Kidney (tissue), 13 donors: ENCODE measurements at regions not wholly inside any gene's neighbourhood (a gene's known extent, or its start where the extent isn't known, plus 50 kb on each side); places are given as distances from the start of the nearest gene placed in this dataset.

ENCODE experiments used
- DNase-seq, 5 donors: peaks; one replicate each; pipeline ENCODE4 v3.0.0-alpha.2; 2013 to 2020
- FAIRE-seq: peaks from 2 replicates; lab custom pipeline; 2012; peaks lifted over from hg19 to GRCh38; lab: Jason Lieb, UNC
- H3K27ac ChIP-seq, 2 donors: one replicate each; pipeline ENCODE4 v1.7.0; 2013; ENCODE audit warnings: low read depth in 2 of 2, low read length in 2 of 2, inconsistent platforms in 1 of 2
- H3K27me3 ChIP-seq: one replicate; pipeline ENCODE4 v1.7.1; 2013; ENCODE audit warnings: low read length, inconsistent platforms; ENCODE audit not compliant: control insufficient read depth, insufficient read depth
- H3K36me3 ChIP-seq, 3 donors: one replicate each; pipeline versions ENCODE4 v1.7.0 to v1.7.1; 2013; ENCODE audit warnings: low read length in 3 of 3, control low read depth in 1 of 3, inconsistent platforms in 1 of 3; ENCODE audit not compliant: insufficient read depth in 3 of 3, control insufficient read depth in 2 of 3
- H3K4me1 ChIP-seq, 3 donors: one replicate each; pipeline versions ENCODE4 v1.7.0 to v1.7.1; 2013; ENCODE audit warnings: low read length in 3 of 3, inconsistent platforms in 1 of 3, low read depth in 1 of 3; ENCODE audit not compliant: control insufficient read depth in 2 of 3, insufficient read depth in 2 of 3
- H3K4me3 ChIP-seq, 3 donors: one replicate each; pipeline versions ENCODE4 v1.7.0 to v1.8.1; 2013; ENCODE audit warnings: low read length in 3 of 3, control low read depth in 1 of 3, inconsistent platforms in 1 of 3
- H3K9ac ChIP-seq, 3 donors: one replicate each; pipeline versions ENCODE4 v1.7.0 to v1.7.1; 2013; ENCODE audit warnings: low read length in 3 of 3, control low read depth in 1 of 3, inconsistent platforms in 1 of 3
- H3K9me3 ChIP-seq, 3 donors: one replicate each; pipeline versions ENCODE4 v1.7.0 to v1.7.1; 2013; ENCODE audit warnings: low read length in 3 of 3, control low read depth in 1 of 3, inconsistent platforms in 1 of 3; ENCODE audit not compliant: control insufficient read depth in 2 of 3, insufficient read depth in 1 of 3
- intact Hi-C: fragments of 100-400 bp; cut with DNase I; formaldehyde crosslinking; loops from one replicate; pipeline ENCODE4 v1.11.1; 2022
- TF ChIP-seq, protein P1 (sequence below): IDR thresholded peaks from 3 replicates; pipeline ENCODE4 v1.5.1; 2012; ENCODE audit warnings: mild to moderate bottlenecking, moderate library complexity, borderline replicate concordance; ENCODE audit not compliant: insufficient read depth; ENCODE audit errors: extremely low read depth
- donor health status: control.
- donor health status: control.
- donor health status: control.
- donor health status: control.
- donor health status: control.
- donor health status: DM: yes; HTN: yes; CAD: no.
- donor health status: Normal renal cell carcinoma (clear cell type).

DNA sequence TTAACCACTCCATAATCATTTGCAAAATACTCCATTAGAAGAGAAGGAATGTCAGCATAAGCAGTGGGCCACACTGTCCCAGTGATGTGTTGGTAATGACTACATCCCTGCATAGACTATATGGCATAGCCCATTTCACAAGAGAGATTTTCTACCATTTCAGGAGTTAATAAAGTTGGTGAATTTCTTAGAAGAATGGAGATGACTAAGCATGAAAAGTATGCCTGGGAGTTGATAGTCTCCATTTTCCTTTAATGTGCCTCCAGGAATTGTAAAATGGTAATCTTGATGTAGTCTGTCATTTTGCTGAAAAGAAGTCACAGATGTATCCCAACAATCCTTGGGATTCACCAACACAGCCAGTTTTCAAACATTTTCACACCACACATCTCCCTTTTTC is 608.8 kb upstream of the CHRM3 start:
- intact Hi-C loops: no loop called here
- no peak for DNase-seq
- Histone ChIP-seq H3K9ac (no peak overlapping the region), H3K4me1 (no peaks in the 10 kb centered on the region), H3K4me3 (no peak overlapping the region), H3K27ac (no peak overlapping the region), H3K27me3 (no peaks in the 10 kb centered on the region), H3K9me3 (no peaks in the 10 kb centered on the region), H3K36me3 (no peaks in the 10 kb centered on the region)
- TF ChIP-seq, protein P1, sequence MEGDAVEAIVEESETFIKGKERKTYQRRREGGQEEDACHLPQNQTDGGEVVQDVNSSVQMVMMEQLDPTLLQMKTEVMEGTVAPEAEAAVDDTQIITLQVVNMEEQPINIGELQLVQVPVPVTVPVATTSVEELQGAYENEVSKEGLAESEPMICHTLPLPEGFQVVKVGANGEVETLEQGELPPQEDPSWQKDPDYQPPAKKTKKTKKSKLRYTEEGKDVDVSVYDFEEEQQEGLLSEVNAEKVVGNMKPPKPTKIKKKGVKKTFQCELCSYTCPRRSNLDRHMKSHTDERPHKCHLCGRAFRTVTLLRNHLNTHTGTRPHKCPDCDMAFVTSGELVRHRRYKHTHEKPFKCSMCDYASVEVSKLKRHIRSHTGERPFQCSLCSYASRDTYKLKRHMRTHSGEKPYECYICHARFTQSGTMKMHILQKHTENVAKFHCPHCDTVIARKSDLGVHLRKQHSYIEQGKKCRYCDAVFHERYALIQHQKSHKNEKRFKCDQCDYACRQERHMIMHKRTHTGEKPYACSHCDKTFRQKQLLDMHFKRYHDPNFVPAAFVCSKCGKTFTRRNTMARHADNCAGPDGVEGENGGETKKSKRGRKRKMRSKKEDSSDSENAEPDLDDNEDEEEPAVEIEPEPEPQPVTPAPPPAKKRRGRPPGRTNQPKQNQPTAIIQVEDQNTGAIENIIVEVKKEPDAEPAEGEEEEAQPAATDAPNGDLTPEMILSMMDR: no peak
- FAIRE-seq: no peak

DNA sequence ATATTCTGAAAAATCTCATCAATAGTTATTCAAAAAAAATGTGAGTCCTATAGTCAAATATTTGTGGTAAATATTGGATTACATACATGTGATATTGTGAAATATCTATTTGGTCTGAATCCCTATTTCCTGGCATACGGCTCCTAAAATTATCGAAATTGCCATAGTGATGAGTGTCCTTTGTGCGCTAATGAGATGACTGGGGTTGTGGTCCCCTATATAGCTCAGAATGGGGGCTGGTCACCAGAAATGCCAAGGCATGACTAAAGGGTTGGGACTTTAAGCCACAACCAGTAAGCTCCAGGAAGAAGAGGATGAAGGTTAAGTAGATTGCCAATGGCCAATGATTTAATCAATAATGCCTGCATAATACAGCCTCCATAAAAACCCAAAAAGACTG is 610.2 kb upstream of the CHRM3 start:
- DNase-seq (no peak), FAIRE-seq (no peak)
- Histone ChIP-seq H3K27ac (no peak overlapping the region), H3K36me3 (no peaks in the 10 kb centered on the region), H3K9me3 (no peaks in the 10 kb centered on the region), H3K27me3 (no peaks in the 10 kb centered on the region), H3K4me3 (no peak overlapping the region), H3K4me1 (no peaks in the 10 kb centered on the region), H3K9ac (no peak overlapping the region)
- intact Hi-C loops: no loop called here
- TF ChIP-seq, protein P1: no peak

DNA sequence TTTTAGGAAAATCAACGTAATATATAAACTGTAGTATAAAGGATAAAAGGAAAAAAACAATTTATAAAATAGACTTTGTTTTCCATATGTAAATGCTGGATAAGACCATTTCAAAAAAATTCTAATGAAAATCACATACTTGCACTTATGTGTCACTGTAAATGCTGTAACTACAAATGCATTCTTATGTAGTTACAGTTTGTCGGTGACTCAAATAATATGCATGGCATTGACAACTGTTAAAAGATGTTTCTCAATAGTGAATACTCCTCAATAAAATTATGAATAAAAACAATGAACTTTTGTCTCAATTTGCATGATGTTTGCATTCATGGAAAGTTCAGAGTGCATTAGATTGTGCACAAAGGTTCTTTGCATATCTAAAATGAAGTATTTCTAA is 614.0 kb upstream of the CHRM3 start:
- DNase-seq (no peak), FAIRE-seq (no peak)
- intact Hi-C loops: no loop called here
- no peak overlapping the region for H3K27ac ChIP-seq
- no peak overlapping the region for H3K9ac ChIP-seq
- H3K27me3 ChIP-seq: no peaks in the 10 kb centered on the region
- TF ChIP-seq, protein P1: no peak
- H3K9me3 ChIP-seq: no peaks in the 10 kb centered on the region
- no peak overlapping the region for H3K4me3 ChIP-seq
- no peaks in the 10 kb centered on the region for H3K4me1 ChIP-seq
- no peaks in the 10 kb centered on the region for H3K36me3 ChIP-seq

DNA sequence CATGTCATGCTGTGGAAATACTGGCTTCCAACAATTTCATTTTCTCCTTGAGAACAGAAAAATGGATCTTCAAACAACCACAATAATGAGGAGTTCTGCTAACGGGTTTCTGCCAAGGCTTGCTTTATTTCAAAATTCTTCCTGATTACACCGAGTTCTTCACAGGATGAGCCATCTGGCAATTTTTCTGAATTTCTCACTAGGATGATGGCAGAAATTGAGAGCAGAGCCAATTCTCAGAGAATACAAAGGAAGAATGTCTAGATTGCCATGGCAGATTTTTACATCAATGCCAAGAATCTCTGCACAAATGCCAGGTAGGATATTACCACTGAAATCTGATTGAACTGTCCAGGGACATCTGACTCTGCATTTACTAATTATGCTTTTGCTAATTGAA is 619.0 kb upstream of the CHRM3 start:
- no peak for DNase-seq
- intact Hi-C loops: no loop called here
- peaks cover 0 to 13% (median 2%) of the 10 kb centered on the region in 3 donors for H3K9me3 ChIP-seq
- TF ChIP-seq, protein P1: no peak
- no peaks in the 10 kb centered on the region for H3K36me3 ChIP-seq
- H3K27me3 ChIP-seq: no peaks in the 10 kb centered on the region
- no peak for FAIRE-seq
- H3K4me1 ChIP-seq: no peaks in the 10 kb centered on the region
- no peak overlapping the region for H3K9ac ChIP-seq
- H3K27ac ChIP-seq: no peak overlapping the region
- H3K4me3 ChIP-seq: no peak overlapping the region
